Nucleus accumbens (tissue), 56 donors: ENCODE measurements at regions not wholly inside any gene's neighbourhood (a gene's known extent, or its start where the extent isn't known, plus 50 kb on each side); places are given as distances from the start of the nearest gene placed in this dataset.

Source experiments
- DNase-seq, 56 donors: peaks; one replicate each; lab custom pipeline; 2025; lab: John Stamatoyannopoulos, UW

DNA sequence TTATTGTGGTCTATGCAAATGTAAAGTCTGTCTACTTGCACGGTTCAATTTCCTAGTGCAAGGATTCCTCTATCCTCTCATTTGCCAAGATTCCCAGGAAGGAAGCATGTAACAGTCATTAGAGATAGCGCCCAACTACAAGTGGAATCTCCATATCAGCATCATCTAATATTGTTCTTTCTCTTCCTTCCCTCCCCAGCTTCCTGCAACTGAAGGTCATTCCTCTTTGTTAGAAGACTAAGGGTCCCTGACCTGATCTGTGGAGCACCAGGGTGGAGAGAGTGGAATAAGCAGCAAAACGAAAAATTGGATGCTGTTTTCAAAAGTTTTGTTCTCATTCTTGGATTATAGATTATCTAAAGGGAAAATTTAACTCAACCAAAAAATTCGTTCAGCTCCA, 714.0 kb downstream of the DIAPH3 start:
- DNase-seq: no peak

DNA sequence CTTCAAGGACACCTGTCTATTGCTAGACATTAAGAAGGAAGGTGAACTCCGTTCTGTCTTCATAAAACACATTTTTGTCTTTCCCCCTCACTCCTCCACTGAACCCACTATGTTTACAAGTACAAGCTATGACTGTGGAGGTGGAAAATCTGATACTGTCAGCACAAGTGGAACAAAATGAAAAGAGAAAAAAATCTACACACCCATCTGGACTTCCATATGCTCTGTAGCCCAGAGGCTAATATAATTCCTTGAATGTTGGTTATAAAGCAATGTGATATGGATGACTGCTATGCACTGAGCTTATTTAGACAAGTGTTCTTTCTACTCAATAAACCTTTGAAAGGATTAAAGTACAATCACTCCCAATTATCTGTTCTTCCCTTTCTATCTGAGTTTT, 713.5 kb downstream of the DIAPH3 start:
- no peak for DNase-seq

DNA sequence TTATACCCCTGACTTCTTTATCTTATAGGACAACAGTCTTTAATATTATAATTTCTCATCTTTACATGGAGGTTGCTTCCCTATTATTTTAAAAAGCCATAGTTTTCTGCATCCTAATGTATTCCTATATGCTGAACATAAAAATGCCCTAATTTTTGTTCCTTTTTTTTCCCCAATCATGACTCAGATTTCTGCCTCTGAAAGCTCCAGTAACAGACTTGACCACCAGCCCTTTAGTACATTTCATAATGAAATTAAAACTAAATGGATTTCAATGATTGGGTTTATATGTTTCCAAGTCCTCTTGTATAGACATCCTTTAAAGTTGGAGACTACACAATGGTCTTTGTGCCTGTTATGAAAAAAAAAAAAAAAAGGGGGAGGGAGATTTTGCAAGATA, 712.5 kb downstream of the DIAPH3 start:
- no peak for DNase-seq

DNA sequence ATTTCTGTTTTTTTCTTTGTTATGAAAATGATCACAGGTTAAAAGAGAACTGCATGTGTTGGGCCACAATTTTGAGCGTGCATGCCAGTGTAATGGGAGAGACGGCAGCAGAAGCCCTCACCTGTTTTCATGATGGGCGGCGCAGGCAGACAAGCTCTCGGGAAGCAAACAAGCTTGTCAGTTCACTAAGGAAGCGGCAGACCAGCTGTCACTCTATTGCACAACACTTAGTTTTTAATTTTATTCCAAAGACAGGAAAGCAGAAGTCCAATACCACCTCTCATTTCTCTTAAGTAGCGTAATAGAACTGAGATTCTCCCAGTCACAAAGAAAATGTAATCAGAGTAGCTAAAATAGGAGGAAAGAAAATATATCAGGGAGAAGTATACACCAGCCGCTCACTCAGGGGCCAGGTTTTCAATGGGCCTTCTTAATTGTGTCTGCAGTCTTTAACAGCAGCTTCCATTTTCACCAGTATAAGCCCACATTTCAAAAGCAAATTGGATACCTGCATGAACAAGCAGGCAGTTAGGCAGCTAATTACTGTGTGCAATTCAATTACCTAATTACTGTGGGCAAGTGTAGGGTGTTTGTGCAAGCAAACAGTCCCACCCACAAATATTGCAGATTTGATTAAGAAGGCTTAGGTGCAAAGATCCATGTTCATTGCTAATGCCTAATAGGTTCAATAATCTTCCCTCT, 711.4 kb downstream of the DIAPH3 start:
- peak in 1 of 56 donors; percentile 2 for DNase-seq

DNA sequence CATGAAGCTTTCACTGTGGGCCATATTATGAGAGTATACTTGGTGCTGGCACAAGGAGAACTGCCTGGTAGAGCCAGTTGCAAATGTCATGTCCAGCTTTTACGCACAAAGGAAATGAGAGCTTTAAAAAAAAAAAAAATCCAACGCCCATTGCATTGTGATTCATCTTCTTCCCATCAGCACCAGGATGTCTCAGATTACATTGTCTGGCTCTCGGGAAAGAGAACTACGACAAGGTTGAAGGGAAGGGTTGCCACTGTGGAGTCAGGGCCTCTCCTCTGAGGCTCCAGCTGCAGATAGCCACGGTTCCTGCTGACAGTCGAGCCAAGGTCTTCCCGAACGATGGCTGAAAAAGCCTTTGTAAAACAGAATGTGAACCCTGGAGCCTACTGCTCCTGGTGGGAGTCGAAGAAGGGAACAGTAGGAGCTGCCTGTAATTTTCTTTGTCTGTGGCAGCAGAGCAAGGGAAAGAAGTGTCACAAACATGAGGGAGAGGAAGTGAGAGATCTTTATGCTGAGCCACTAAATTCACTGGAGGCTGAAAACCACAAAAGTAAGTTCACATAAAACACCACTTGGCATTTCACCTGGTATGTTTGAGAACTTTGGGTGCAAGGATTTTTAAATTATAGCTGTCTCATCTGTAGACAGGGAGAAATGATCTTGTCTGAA, 704.7 kb downstream of the DIAPH3 start:
- DNase-seq: no peak

DNA sequence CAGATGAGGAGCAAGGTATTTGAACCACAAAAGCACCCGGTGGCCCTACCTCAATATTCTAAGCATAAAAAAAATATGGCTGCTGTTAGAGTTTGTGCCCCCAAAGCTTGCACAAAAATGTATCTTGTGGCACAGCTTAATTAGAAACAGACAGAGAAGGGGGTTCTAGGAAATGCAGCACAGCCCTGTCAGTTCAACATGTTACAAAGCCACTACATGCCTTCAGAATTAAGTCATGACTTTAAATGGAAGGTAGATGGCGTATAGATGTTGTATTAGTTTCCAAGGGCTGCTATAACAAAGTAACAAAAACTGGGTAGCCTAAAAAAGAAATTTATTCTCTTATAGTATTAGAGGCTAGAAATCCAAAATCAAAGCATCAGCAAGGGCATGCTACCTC, 703.8 kb downstream of the DIAPH3 start:
- DNase-seq: no peak

DNA sequence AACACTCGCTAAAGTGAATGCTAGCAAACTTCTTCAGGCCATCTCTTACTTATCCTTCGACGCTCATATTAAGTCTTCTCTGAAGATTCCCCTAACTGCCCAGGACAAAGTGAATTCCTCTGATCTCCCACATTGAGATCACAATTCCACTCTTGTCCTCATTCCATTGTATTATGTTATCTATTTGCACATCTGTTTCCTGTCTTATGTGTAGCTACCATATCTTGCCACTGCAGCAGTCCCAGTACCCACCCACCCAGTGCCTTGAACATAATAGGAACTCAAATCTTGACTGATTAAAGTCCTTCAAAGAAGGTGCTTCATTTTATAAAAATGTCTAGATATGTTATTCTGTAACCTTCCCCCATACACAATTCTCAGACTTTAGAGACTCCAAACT, 702.3 kb downstream of the DIAPH3 start:
- no peak for DNase-seq

DNA sequence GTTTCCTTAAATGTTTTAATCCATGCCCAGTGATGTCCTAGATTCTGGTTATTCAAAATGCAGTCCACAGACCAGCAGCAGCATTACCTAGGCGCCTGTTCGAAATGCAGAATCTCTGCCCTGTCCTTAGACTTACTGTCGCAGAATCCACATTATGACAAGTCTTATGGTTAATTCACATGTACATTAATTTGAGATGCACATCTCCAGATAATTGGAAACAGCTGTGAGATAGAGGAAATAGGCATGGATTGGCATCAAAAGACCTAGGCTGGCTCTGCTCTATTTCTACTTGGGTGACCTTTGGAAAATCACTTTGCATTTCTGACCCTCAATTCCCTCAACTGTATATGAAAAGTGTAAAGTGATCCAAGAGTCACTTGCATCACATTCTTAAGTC, 700.7 kb downstream of the DIAPH3 start:
- no peak for DNase-seq

DNA sequence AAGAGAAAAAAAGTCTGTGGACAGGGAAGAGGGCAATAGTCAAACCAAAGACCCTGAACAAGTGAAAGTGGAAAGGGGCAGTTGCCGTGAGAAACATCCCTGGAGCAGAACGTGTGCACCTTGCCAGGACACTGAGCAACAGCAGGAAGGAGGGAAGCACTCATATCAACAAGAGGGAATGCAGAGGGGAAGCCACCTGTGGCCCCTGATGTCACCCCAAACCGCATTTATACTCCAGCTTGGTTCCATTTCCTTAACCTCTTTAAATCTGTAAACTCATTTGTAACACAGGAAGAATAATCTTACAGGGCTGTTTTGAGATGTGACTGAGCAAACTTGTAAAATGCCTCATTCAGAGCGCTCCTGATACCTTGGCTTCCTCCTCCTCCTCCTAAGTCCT, 698.8 kb downstream of the DIAPH3 start:
- no peak for DNase-seq

DNA sequence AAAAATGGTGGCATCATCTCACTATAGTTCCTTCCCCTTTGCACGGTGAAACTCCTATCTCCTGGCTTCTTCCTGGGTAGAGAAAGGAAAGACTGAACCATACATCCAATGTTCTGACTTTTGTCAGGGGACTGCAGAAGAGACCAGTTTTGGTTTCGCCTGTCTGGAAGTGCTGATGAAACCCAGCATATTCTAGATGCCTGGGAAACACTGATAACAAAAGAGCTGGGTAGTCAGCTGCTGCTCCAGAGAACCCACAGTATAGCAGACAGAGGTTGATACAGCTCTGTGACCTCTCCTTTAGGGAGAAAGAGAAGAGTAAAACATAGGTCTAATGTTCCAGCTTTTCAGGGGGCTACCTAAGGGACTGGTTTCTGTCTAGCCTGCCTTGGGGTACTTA, 695.3 kb downstream of the DIAPH3 start:
- no peak for DNase-seq

DNA sequence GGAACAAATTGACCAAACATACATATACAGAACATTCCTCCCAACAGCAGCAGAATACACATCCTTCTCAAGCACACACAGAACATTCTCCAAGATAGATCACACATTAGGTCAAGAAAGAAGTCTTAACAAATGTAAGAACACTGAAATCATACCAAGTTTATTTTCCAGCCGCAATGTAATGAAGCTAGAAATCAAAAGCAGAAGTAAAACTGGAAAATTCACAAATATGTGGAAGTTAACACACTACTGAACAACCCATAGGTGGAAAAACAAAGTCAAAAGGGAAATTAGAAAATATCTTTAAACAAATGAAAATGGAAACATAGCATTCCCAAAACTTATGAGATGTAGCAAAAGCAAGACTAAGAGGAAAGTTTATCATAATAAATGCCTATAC, 692.6 kb downstream of the DIAPH3 start:
- DNase-seq: no peak

DNA sequence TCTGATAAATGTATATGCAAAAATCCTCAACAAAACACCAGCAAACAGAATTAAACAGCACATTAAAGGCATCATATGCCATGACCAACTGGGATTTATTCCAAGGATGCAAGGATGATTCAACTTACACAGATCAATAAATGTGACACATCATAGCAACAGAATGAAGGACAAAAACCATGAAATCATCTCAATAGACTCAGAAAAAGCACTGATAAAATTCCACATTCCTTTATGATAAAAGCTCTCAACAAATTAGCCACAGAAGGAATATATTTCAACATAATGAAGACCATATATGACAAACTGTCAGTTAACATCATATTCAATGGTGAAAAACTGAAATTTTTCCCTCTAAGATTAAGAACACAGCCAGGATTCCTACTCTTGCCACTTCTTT, 691.6 kb downstream of the DIAPH3 start:
- DNase-seq: no peak

DNA sequence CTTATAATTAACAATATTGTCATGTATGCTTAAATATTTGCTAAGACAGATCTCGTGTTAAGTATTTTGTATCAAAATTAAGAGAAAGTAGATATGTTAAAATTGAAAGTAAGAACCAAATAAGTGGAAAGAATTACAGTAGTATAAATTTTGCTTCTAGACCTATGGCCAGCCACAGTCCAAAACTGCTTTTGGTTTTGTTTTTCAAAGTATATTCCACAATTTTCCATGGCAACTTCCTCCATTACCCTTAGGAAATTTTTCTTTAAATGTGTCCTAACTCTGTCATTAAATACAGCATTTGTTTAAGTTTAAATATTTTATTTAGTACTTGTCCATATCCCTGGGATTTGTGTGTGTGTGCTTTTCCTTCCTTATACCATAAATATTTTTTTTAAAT, 689.0 kb downstream of the DIAPH3 start:
- no peak for DNase-seq

DNA sequence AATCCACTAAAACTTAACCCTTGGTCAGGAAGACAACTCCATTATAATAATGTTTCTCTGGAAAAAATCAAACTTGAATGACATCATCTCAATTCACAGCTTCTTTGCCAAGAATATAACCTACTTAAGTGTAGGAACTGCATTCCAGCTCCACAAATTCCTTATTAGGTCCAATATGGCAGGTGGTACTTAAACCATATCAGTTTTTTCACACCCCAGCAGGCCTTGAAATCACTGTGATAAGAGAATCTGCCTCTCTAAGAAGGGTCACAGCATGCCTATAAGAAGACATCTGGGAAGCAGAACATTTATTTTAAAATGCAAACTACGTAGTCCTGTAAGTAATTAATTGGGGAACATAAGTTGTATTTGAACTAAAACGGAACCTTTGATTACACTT, 687.8 kb downstream of the DIAPH3 start:
- DNase-seq: no peak

DNA sequence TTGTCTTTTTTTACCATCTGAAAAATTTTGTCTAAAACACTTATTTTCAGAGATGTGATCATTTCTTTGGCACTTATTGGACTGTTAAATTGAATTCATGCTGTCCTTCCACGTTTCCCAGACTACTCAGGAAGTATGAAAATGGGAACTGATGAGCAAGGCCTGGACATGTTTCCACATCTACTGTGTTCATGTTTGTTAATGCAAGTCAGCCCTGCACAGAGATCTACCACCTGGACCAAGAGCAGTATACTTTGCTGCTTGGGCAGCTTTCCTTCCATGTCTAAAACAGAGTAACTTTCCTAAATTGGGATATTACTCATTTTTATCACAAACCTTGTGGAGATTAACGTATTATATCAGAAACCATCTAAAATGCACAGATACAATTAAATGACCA, 687.4 kb downstream of the DIAPH3 start:
- no peak for DNase-seq

DNA sequence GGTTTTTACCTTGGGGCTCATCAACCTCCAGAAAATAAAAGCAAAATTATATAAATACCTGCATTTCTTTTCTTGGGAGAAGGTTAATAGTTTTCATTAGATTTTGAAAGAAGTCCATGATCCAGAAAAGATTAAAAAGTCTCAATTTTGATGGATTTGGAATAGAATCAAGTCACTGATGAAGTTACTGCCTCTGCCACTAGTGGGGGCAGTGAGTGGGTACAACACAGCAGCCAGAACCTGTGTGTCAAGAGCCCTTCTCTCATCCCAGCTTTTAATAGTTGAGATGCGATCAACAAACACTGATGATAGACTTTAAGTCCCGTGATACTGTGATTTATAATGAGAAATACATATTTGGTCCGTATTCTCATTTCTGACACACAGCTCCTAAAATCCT, 686.7 kb downstream of the DIAPH3 start:
- no peak for DNase-seq

DNA sequence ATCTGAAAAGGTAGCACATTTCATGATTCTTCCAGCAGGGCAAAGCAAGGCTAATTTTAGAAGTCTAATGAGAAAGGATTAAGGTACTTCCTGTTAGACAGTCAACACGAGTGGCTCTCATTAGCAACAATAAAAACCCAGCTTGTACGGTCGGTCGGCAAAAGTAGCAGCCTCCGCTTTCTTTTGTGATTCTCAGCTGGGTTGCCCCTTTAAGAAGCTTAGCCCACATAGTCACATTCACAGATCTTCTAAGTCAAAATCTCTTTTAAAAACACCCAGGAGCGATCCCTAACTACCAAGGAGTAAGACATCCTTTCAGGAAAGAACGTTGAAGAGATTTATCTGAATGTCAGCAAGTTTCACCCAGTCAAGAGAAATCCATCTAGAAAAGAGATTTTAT, 684.8 kb downstream of the DIAPH3 start:
- no peak for DNase-seq

DNA sequence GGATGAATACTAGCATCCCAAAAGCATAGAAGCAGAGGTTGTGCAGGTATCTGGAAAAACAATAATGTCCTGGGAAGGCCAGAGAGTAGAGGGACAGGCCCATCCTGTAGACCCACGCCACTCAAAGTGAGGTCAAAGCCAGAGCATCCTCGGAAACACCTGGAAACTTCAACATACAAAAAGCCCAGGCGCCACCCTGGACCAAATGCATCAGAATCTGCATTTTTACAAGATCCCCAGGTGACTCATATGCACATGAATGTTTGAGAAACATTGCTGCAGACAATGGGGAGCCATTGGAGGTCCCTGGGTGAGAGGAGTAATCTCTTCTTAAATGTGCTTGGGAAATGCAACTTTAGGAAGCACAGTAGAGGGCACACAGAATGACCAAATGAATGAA, 684.1 kb downstream of the DIAPH3 start:
- DNase-seq: no peak

DNA sequence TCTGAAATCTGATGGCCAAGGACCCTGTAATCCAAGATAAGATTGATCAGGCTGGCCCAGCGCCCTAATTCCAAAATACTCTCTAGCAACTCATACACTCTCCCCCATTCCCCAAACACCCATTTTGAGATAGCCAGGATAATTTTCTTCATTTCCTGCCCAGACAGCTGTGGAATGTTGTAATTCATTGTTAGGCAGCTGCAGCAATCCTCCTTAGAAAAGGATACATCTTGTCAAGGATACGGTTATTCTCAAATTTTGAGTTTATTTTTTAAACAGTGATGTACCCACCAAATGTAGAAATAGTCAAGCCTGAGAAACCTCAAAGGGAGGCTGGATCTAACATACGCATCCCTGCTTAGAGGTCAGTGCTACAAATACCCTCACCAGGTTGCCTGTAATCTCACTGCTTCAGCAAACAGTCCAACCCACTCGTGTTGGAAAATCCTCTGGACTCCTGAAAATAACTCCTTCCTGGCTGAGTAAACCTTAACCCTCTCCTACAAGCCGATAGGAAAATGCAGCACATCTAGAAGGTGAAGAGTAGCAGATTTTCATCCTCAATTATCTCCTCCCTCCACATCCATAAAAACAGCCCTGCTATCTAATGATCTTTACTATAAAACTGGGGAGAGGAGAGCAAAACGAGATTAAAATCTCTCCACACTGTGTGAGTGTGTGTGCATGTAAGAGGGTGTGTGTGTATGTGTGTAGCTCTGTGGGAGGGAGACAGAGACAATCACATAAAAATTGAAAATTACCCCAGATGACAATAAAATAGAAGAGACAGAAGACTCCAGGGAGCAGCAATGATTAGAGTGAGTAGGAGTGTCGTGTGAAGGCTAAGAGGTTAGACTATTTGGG, 683.1 kb downstream of the DIAPH3 start:
- no peak for DNase-seq

DNA sequence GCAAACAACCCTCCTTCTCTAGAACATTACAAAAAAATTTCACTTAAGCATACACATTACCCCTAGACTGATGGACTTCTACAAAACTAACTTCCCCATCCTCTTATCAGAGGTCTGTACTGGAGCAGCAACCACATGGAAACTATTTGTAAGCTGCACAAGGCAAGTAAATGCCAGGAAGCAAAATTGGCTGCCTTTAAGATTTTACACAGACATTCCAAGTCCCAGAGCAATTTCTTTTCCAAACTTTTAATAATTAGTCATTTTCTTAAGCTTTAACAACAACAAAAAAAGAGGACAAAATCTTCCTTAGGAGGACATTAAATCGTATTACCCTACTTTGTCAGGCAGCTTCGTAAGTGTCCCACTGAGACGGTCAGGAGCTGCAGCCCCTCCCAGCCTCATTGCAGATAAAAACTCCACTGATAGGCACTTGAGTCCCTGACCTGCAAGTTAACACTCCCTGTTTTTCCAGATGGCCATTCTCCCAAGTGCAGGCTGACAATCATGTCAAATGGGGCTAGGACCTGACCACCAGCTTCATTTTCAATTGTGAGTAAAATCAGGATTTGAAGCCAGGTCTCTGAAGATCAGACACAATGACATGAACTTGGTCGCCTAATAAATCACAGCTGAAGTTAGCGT, 680.1 kb downstream of the DIAPH3 start:
- no peak for DNase-seq

DNA sequence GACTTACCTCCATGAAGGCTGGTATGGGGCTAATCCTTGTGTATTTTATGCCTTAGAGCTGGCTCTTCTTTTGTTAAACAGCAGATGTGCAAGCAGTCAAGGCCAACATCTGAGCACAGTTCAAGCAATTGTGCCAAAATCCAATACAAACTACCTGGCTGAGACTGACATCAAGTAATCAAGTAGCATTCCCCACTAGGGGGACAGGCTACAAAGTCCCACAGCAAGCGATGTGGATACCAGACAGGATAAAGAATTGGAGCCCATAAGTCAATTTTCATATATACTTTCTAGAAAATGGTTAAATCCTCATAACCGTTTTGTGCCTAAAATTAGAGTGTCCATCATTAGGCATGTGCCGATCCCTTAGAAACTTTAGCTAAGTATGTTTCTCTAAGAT, 675.8 kb downstream of the DIAPH3 start:
- no peak for DNase-seq
